ENCODE measurements at regions not wholly inside any gene's neighbourhood (a gene's known extent, or its start where the extent isn't known, plus 50 kb on each side); places are given as distances from the start of the nearest gene placed in this dataset.

DNA sequence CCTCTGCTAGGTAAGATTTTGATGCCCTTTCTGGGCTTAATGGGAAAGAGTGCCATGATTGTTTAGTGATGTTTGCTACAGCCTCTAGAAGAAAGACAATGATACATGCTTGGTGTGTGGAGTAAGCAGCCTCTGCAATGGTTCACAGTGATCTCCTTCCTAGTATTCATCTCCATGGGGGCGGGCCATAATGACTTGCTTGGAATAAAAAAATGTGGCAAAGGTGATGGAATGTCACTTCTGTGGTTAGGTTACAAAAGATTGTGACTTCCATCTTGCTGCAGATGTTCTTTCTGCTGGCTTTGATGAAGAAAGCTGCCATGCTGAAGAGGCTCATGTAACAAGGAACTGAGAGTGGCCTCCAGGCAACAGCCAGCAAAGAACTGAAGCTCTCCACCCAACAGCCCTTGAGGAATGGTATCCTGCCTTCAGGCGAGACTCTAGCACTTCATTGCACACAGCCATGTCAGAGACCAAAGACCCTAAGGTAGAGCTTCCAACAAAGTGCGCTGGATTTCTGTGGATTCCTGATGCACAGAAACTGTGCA lies 139.1 kb upstream of the LRIG1 start:
- TF ChIP-seq, protein P1, sequence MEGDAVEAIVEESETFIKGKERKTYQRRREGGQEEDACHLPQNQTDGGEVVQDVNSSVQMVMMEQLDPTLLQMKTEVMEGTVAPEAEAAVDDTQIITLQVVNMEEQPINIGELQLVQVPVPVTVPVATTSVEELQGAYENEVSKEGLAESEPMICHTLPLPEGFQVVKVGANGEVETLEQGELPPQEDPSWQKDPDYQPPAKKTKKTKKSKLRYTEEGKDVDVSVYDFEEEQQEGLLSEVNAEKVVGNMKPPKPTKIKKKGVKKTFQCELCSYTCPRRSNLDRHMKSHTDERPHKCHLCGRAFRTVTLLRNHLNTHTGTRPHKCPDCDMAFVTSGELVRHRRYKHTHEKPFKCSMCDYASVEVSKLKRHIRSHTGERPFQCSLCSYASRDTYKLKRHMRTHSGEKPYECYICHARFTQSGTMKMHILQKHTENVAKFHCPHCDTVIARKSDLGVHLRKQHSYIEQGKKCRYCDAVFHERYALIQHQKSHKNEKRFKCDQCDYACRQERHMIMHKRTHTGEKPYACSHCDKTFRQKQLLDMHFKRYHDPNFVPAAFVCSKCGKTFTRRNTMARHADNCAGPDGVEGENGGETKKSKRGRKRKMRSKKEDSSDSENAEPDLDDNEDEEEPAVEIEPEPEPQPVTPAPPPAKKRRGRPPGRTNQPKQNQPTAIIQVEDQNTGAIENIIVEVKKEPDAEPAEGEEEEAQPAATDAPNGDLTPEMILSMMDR (IDR thresholded peaks at IDR 0.05; ENCODE audit: low read depth, low read length, missing input control) = no peak
- no peak for TF ChIP-seq SP1 (IDR thresholded peaks at IDR 0.05)
- TF ChIP-seq HNF4A (conservative IDR thresholded peaks at IDR 0.05) = no peak
- TF ChIP-seq, protein P2, sequence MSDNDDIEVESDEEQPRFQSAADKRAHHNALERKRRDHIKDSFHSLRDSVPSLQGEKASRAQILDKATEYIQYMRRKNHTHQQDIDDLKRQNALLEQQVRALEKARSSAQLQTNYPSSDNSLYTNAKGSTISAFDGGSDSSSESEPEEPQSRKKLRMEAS (IDR thresholded peaks at IDR 0.05) = no peak
- TF ChIP-seq, protein P3, sequence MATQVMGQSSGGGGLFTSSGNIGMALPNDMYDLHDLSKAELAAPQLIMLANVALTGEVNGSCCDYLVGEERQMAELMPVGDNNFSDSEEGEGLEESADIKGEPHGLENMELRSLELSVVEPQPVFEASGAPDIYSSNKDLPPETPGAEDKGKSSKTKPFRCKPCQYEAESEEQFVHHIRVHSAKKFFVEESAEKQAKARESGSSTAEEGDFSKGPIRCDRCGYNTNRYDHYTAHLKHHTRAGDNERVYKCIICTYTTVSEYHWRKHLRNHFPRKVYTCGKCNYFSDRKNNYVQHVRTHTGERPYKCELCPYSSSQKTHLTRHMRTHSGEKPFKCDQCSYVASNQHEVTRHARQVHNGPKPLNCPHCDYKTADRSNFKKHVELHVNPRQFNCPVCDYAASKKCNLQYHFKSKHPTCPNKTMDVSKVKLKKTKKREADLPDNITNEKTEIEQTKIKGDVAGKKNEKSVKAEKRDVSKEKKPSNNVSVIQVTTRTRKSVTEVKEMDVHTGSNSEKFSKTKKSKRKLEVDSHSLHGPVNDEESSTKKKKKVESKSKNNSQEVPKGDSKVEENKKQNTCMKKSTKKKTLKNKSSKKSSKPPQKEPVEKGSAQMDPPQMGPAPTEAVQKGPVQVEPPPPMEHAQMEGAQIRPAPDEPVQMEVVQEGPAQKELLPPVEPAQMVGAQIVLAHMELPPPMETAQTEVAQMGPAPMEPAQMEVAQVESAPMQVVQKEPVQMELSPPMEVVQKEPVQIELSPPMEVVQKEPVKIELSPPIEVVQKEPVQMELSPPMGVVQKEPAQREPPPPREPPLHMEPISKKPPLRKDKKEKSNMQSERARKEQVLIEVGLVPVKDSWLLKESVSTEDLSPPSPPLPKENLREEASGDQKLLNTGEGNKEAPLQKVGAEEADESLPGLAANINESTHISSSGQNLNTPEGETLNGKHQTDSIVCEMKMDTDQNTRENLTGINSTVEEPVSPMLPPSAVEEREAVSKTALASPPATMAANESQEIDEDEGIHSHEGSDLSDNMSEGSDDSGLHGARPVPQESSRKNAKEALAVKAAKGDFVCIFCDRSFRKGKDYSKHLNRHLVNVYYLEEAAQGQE (IDR thresholded peaks at IDR 0.05) = no peak
- no peak for TF ChIP-seq RAD21 (IDR thresholded peaks at IDR 0.05)
- TF ChIP-seq JUND (IDR thresholded peaks at IDR 0.05) = no peak
- no peak for TF ChIP-seq EGR1 (IDR thresholded peaks at IDR 0.05; ENCODE audit: low read depth in 2 of 2)

Data from liver (tissue), 3 donors.